ENCODE measurements at regions not wholly inside any gene's neighbourhood (a gene's known extent, or its start where the extent isn't known, plus 50 kb on each side); places are given as distances from the start of the nearest gene placed in this dataset.

DNA sequence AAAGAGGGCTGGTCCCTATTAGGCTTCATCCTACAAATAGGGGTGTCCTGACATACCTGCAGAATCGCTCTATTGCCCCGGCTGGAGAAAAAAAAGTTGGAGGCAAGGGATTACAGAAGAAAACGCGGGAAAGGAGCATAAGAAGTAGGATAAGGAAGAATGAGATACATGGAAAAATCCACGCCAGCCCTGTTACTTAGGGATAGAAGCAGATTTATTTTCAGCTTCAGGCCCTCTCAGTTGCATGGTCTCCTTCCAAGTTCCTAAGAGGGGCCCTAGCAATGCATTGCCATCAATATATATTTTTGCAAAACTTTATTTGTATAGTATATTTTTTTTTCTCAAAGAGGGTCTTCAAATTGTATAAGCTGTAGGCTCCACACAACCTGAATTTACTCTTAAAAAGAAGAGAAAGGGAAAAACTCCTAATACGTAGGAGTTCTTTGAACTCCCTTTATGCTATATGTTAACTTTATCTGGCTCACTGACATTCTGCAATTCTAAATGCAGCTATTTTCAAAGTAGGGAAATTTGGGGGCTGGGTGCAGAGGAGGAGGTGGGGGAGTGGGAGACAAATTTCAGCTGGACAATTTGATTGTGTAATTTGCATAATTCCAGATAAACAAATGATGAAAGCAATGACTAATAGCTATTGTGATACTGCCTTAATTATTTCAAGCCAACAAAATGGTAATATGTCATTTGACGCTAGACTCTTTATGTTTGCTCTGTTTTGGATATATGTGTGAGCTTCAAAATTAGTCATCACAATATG lies 137.7 kb upstream of the TRHDE start:
- TF ChIP-seq, protein P1, sequence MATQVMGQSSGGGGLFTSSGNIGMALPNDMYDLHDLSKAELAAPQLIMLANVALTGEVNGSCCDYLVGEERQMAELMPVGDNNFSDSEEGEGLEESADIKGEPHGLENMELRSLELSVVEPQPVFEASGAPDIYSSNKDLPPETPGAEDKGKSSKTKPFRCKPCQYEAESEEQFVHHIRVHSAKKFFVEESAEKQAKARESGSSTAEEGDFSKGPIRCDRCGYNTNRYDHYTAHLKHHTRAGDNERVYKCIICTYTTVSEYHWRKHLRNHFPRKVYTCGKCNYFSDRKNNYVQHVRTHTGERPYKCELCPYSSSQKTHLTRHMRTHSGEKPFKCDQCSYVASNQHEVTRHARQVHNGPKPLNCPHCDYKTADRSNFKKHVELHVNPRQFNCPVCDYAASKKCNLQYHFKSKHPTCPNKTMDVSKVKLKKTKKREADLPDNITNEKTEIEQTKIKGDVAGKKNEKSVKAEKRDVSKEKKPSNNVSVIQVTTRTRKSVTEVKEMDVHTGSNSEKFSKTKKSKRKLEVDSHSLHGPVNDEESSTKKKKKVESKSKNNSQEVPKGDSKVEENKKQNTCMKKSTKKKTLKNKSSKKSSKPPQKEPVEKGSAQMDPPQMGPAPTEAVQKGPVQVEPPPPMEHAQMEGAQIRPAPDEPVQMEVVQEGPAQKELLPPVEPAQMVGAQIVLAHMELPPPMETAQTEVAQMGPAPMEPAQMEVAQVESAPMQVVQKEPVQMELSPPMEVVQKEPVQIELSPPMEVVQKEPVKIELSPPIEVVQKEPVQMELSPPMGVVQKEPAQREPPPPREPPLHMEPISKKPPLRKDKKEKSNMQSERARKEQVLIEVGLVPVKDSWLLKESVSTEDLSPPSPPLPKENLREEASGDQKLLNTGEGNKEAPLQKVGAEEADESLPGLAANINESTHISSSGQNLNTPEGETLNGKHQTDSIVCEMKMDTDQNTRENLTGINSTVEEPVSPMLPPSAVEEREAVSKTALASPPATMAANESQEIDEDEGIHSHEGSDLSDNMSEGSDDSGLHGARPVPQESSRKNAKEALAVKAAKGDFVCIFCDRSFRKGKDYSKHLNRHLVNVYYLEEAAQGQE (IDR thresholded peaks at IDR 0.05; ENCODE audit: low read depth) = no peak
- TF ChIP-seq, protein P2, sequence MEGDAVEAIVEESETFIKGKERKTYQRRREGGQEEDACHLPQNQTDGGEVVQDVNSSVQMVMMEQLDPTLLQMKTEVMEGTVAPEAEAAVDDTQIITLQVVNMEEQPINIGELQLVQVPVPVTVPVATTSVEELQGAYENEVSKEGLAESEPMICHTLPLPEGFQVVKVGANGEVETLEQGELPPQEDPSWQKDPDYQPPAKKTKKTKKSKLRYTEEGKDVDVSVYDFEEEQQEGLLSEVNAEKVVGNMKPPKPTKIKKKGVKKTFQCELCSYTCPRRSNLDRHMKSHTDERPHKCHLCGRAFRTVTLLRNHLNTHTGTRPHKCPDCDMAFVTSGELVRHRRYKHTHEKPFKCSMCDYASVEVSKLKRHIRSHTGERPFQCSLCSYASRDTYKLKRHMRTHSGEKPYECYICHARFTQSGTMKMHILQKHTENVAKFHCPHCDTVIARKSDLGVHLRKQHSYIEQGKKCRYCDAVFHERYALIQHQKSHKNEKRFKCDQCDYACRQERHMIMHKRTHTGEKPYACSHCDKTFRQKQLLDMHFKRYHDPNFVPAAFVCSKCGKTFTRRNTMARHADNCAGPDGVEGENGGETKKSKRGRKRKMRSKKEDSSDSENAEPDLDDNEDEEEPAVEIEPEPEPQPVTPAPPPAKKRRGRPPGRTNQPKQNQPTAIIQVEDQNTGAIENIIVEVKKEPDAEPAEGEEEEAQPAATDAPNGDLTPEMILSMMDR (IDR thresholded peaks at IDR 0.05 in 2 of 3, conservative IDR thresholded peaks at IDR 0.05 in 1 of 3; ENCODE audit: borderline replicate concordance in 1 of 3, insufficient read depth in 1 of 3, low read depth in 2 of 3, low read length in 2 of 3) = no peak
- no peak for TF ChIP-seq RAD21 (IDR thresholded peaks at IDR 0.05; ENCODE audit: low read depth)
- TF ChIP-seq POLR2AphosphoS5 (IDR thresholded peaks at IDR 0.05; ENCODE audit: low read depth, low read length) = no peak

Measured in HCT116 (cell line).